HEK293 (cell line): ENCODE measurements at regions not wholly inside any gene's neighbourhood (a gene's known extent, or its start where the extent isn't known, plus 50 kb on each side); places are given as distances from the start of the nearest gene placed in this dataset.

Experiments used
- MYNN ChIP-seq: fragments of 450-650 bp; formaldehyde crosslinking; IDR thresholded peaks from 2 replicates; pipeline ENCODE4 v1.5.1; 2016; ENCODE audit warnings: missing biosample characterization, missing genetic modification characterization, borderline replicate concordance
- ZEB2 ChIP-seq: fragments of 450-650 bp; formaldehyde crosslinking; IDR thresholded peaks from 2 replicates; pipeline ENCODE4 v1.5.1; 2016; ENCODE audit warnings: missing biosample characterization, missing genetic modification characterization
- ZFP37 ChIP-seq: fragments of 450-650 bp; formaldehyde crosslinking; IDR thresholded peaks from 2 replicates; pipeline ENCODE4 v1.5.1; 2016; ENCODE audit warnings: missing biosample characterization, missing genetic modification characterization
- ZNF146 ChIP-seq: fragments of 450-650 bp; formaldehyde crosslinking; IDR thresholded peaks from 2 replicates; pipeline ENCODE4 v1.5.1; 2016; ENCODE audit warnings: missing biosample characterization, missing genetic modification characterization
- ZNF510 ChIP-seq: fragments of 450-650 bp; formaldehyde crosslinking; IDR thresholded peaks from 2 replicates; pipeline ENCODE4 v1.5.1; 2018; ENCODE audit warnings: mild to moderate bottlenecking, missing genetic modification characterization, missing biosample characterization; ENCODE audit not compliant: insufficient replicate concordance
- TF ChIP-seq, protein P1 (sequence below): fragments of 450-650 bp; formaldehyde crosslinking; IDR thresholded peaks from 2 replicates; pipeline ENCODE4 v1.5.1; 2016; ENCODE audit warnings: missing biosample characterization, missing genetic modification characterization

DNA sequence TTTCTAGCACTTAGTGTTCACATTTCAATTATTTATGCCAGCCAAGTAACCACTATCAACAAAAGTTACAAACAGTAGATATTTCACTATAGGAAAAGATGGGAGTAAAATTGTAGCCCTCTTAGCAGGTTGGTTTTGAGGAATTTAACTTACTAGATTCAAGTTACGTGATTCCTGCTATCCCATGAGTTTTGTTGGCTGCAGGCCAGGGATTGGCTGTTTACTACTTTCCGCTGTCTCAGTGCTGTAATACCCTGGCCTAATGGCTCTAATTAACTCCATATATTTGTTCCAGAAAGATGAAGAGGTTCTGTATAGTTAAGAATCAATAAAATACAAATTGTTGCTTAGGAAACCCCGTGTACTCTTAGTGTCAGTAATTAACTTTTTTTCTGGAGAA lies 55.5 kb upstream of the MAGED1 start:
- TF ChIP-seq ZNF146 (tag by site-specific recombination), result no peak
- TF ChIP-seq MYNN (tag by site-specific recombination), result no peak
- no peak for TF ChIP-seq ZEB2 (tag by site-specific recombination)
- no peak for TF ChIP-seq ZFP37 (tag by site-specific recombination)
- TF ChIP-seq, protein P1, sequence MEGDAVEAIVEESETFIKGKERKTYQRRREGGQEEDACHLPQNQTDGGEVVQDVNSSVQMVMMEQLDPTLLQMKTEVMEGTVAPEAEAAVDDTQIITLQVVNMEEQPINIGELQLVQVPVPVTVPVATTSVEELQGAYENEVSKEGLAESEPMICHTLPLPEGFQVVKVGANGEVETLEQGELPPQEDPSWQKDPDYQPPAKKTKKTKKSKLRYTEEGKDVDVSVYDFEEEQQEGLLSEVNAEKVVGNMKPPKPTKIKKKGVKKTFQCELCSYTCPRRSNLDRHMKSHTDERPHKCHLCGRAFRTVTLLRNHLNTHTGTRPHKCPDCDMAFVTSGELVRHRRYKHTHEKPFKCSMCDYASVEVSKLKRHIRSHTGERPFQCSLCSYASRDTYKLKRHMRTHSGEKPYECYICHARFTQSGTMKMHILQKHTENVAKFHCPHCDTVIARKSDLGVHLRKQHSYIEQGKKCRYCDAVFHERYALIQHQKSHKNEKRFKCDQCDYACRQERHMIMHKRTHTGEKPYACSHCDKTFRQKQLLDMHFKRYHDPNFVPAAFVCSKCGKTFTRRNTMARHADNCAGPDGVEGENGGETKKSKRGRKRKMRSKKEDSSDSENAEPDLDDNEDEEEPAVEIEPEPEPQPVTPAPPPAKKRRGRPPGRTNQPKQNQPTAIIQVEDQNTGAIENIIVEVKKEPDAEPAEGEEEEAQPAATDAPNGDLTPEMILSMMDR (tag by site-specific recombination), result no peak
- no peak for TF ChIP-seq ZNF510 (tag by site-specific recombination)
